HUES6 (cell line): ENCODE measurements at regions not wholly inside any gene's neighbourhood (a gene's known extent, or its start where the extent isn't known, plus 50 kb on each side); places are given as distances from the start of the nearest gene placed in this dataset.

ENCODE experiments used
- H3K27ac ChIP-seq: 2 replicates; pipeline ENCODE4 v1.7.0; 2013; ENCODE audit warnings: low read depth, mild to moderate bottlenecking, low read length, inconsistent platforms
- H3K27me3 ChIP-seq: 2 replicates; pipeline ENCODE4 v1.6.1; 2013; ENCODE audit warnings: low read length; ENCODE audit not compliant: control insufficient read depth, insufficient read depth
- H3K36me3 ChIP-seq: 2 replicates; pipeline ENCODE4 v1.6.1; 2013; ENCODE audit warnings: low read length; ENCODE audit not compliant: control insufficient read depth, insufficient read depth
- H3K4me1 ChIP-seq: 2 replicates; pipeline ENCODE4 v1.6.1; 2013; ENCODE audit warnings: low read length; ENCODE audit not compliant: control insufficient read depth, insufficient read depth
- H3K4me3 ChIP-seq: 2 replicates; pipeline ENCODE4 v1.5.1; 2013; ENCODE audit warnings: low read depth, low read length
- H3K9ac ChIP-seq: one replicate; pipeline ENCODE4 v1.6.1; 2013; ENCODE audit warnings: mild to moderate bottlenecking, low read length
- H3K9me3 ChIP-seq: 2 replicates; pipeline ENCODE4 v1.6.1; 2013; ENCODE audit warnings: low read depth, low read length; ENCODE audit not compliant: control insufficient read depth, insufficient read depth

GRCh38 chr10:100612601-100613595, 77.2 kb downstream of the HIF1AN start:
- Histone ChIP-seq H3K9ac (no peak overlapping the region), H3K27ac (no peak overlapping the region), H3K36me3 (no peaks in the 10 kb centered on the region), H3K4me1 (no peaks in the 10 kb centered on the region; the same call in 1 of the 2 replicates), H3K9me3 (no peaks in the 10 kb centered on the region), H3K4me3 (no peak overlapping the region), H3K27me3 (peaks cover 33% of the 10 kb centered on the region)

- Histone ChIP-seq H3K4me3 (no peak overlapping the region), H3K27me3 (peaks cover 34% of the 10 kb centered on the region), H3K9ac (no peak overlapping the region), H3K4me1 (no peaks in the 10 kb centered on the region; the same call in 1 of the 2 replicates), H3K9me3 (no peaks in the 10 kb centered on the region), H3K27ac (no peak overlapping the region), H3K36me3 (no peaks in the 10 kb centered on the region)
Observed at GRCh38 chr10:100613846-100614245, 78.1 kb downstream of the HIF1AN start.

- no peaks in the 10 kb centered on the region for H3K9me3 ChIP-seq
- H3K27me3 ChIP-seq = peaks cover 34% of the 10 kb centered on the region
- no peak overlapping the region for H3K27ac ChIP-seq
- H3K4me3 ChIP-seq = no peak overlapping the region
- H3K9ac ChIP-seq = no peak overlapping the region
- no peaks in the 10 kb centered on the region; the same call in 1 of the 2 replicates for H3K4me1 ChIP-seq
- H3K36me3 ChIP-seq = no peaks in the 10 kb centered on the region
Observed at GRCh38 chr10:100614429-100615095, 78.8 kb downstream of the HIF1AN start.

GRCh38 chr10:100615241-100615640, 79.5 kb downstream of the HIF1AN start:
- Histone ChIP-seq H3K9ac (no peak overlapping the region), H3K9me3 (no peaks in the 10 kb centered on the region), H3K4me1 (no peaks in the 10 kb centered on the region; the same call in 1 of the 2 replicates), H3K4me3 (no peak overlapping the region), H3K27ac (no peak overlapping the region), H3K27me3 (peaks cover 34% of the 10 kb centered on the region), H3K36me3 (no peaks in the 10 kb centered on the region)

GRCh38 chr10:100615908-100616307, 80.2 kb downstream of the HIF1AN start:
- Histone ChIP-seq H3K36me3 (no peaks in the 10 kb centered on the region), H3K4me3 (no peak overlapping the region), H3K4me1 (no peaks in the 10 kb centered on the region; the same call in 1 of the 2 replicates), H3K9me3 (no peaks in the 10 kb centered on the region), H3K27me3 (peaks cover 37% of the 10 kb centered on the region), H3K9ac (no peak overlapping the region), H3K27ac (no peak overlapping the region)

- Histone ChIP-seq H3K9me3 (no peaks in the 10 kb centered on the region), H3K36me3 (no peaks in the 10 kb centered on the region), H3K27me3 (peaks cover 49% of the 10 kb centered on the region), H3K9ac (no peak overlapping the region), H3K4me1 (no peaks in the 10 kb centered on the region; the same call in 1 of the 2 replicates), H3K4me3 (no peak overlapping the region), H3K27ac (no peak overlapping the region)
Observed at GRCh38 chr10:100618091-100618615, 82.4 kb downstream of the HIF1AN start.

- Histone ChIP-seq H3K4me1 (no peaks in the 10 kb centered on the region; the same call in 1 of the 2 replicates), H3K9me3 (no peaks in the 10 kb centered on the region), H3K36me3 (no peaks in the 10 kb centered on the region), H3K27ac (no peak overlapping the region), H3K27me3 (peaks cover 52% of the 10 kb centered on the region), H3K4me3 (no peak overlapping the region), H3K9ac (no peak overlapping the region)
Observed at GRCh38 chr10:100618632-100619255, 83.0 kb downstream of the HIF1AN start.

- Histone ChIP-seq H3K36me3 (no peaks in the 10 kb centered on the region), H3K9me3 (no peaks in the 10 kb centered on the region), H3K4me3 (no peak overlapping the region), H3K9ac (no peak overlapping the region), H3K27me3 (peaks cover 63% of the 10 kb centered on the region), H3K4me1 (peaks cover 11% of the 10 kb centered on the region), H3K27ac (no peak overlapping the region)
Observed at GRCh38 chr10:100620087-100620835, 84.5 kb downstream of the HIF1AN start.

- Histone ChIP-seq H3K36me3 (no peaks in the 10 kb centered on the region), H3K27me3 (peaks cover 57% of the 10 kb centered on the region), H3K4me1 (peaks cover 22% of the 10 kb centered on the region), H3K9me3 (no peaks in the 10 kb centered on the region), H3K4me3 (no peak overlapping the region), H3K9ac (no peak overlapping the region), H3K27ac (no peak overlapping the region)
Observed at GRCh38 chr10:100621360-100622205, 85.8 kb downstream of the HIF1AN start.
